ENCODE measurements at regions not wholly inside any gene's neighbourhood (a gene's known extent, or its start where the extent isn't known, plus 50 kb on each side); places are given as distances from the start of the nearest gene placed in this dataset.
A peak's percentile ranks its signal among the peaks of the same experiment; 100 is the strongest.

GRCh38 chr2:226131299-226131784, 668.3 kb downstream of the IRS1 start:
- H3K4me1 Mint-ChIP-seq (ENCODE audit: unreplicated experiment) = no peaks in the 10 kb centered on the region
- no peaks in the 10 kb centered on the region for H3K27me3 Mint-ChIP-seq (ENCODE audit: unreplicated experiment)
- H3K36me3 Mint-ChIP-seq (ENCODE audit: low read depth, unreplicated experiment) = no peaks in the 10 kb centered on the region
- no peak overlapping the region for H3K4me3 Mint-ChIP-seq (ENCODE audit: unreplicated experiment)
- H3K9me3 Mint-ChIP-seq (ENCODE audit: unreplicated experiment) = peaks cover 4% of the 10 kb centered on the region
- no peak overlapping the region for H3K27ac Mint-ChIP-seq (ENCODE audit: unreplicated experiment)
- DNase-seq (ENCODE audit: low spot score) = no peak
- no peak for TF ChIP-seq CTCF (IDR thresholded peaks at IDR 0.05; ENCODE audit: unreplicated experiment)

GRCh38 chr2:226130192-226130591, 669.4 kb downstream of the IRS1 start:
- no peak for DNase-seq (ENCODE audit: low spot score)

GRCh38 chr2:226127682-226128081, 671.9 kb downstream of the IRS1 start:
- no peak for DNase-seq (ENCODE audit: low spot score)
- TF ChIP-seq CTCF (IDR thresholded peaks at IDR 0.05; ENCODE audit: unreplicated experiment) = no peak
- peaks cover 25% of the 10 kb centered on the region for H3K4me1 Mint-ChIP-seq (ENCODE audit: unreplicated experiment)
- no peaks in the 10 kb centered on the region for H3K9me3 Mint-ChIP-seq (ENCODE audit: unreplicated experiment)
- no peaks in the 10 kb centered on the region for H3K36me3 Mint-ChIP-seq (ENCODE audit: low read depth, unreplicated experiment)
- H3K27me3 Mint-ChIP-seq (ENCODE audit: unreplicated experiment) = no peaks in the 10 kb centered on the region
- no peak overlapping the region for H3K4me3 Mint-ChIP-seq (ENCODE audit: unreplicated experiment)
- H3K27ac Mint-ChIP-seq (ENCODE audit: unreplicated experiment) = no peak overlapping the region

More at GRCh38 chr2:226130192-226130591, 669.4 kb downstream of the IRS1 start:
- Mint-ChIP-seq H3K9me3 (ENCODE audit: unreplicated experiment) (no peaks in the 10 kb centered on the region), H3K36me3 (ENCODE audit: low read depth, unreplicated experiment) (no peaks in the 10 kb centered on the region), H3K4me1 (ENCODE audit: unreplicated experiment) (peaks cover 7% of the 10 kb centered on the region), H3K27me3 (ENCODE audit: unreplicated experiment) (no peaks in the 10 kb centered on the region), H3K27ac (ENCODE audit: unreplicated experiment) (no peak overlapping the region), H3K4me3 (ENCODE audit: unreplicated experiment) (no peak overlapping the region)
- no peak for TF ChIP-seq CTCF (IDR thresholded peaks at IDR 0.05; ENCODE audit: unreplicated experiment)

GRCh38 chr2:226126104-226126503, 673.5 kb downstream of the IRS1 start:
- no peak overlapping the region for H3K27ac Mint-ChIP-seq (ENCODE audit: unreplicated experiment)
- no peaks in the 10 kb centered on the region for H3K36me3 Mint-ChIP-seq (ENCODE audit: low read depth, unreplicated experiment)
- H3K9me3 Mint-ChIP-seq (ENCODE audit: unreplicated experiment) = no peaks in the 10 kb centered on the region
- peaks cover 25% of the 10 kb centered on the region for H3K4me1 Mint-ChIP-seq (ENCODE audit: unreplicated experiment)
- H3K4me3 Mint-ChIP-seq (ENCODE audit: unreplicated experiment) = no peak overlapping the region
- no peak for DNase-seq (ENCODE audit: low spot score)
- no peaks in the 10 kb centered on the region for H3K27me3 Mint-ChIP-seq (ENCODE audit: unreplicated experiment)
- TF ChIP-seq CTCF (IDR thresholded peaks at IDR 0.05; ENCODE audit: unreplicated experiment) = no peak

- Mint-ChIP-seq H3K4me1 (ENCODE audit: unreplicated experiment) (peaks cover 25% of the 10 kb centered on the region), H3K27ac (ENCODE audit: unreplicated experiment) (peak overlapping the region; percentile 33), H3K36me3 (ENCODE audit: low read depth, unreplicated experiment) (no peaks in the 10 kb centered on the region), H3K27me3 (ENCODE audit: unreplicated experiment) (no peaks in the 10 kb centered on the region), H3K4me3 (ENCODE audit: unreplicated experiment) (no peak overlapping the region), H3K9me3 (ENCODE audit: unreplicated experiment) (no peaks in the 10 kb centered on the region)
- no peak for TF ChIP-seq CTCF (IDR thresholded peaks at IDR 0.05; ENCODE audit: unreplicated experiment)
- DNase-seq (ENCODE audit: low spot score) = no peak
Observed at GRCh38 chr2:226125176-226125883, 674.3 kb downstream of the IRS1 start.

Data from endothelial cell (in vitro differentiated cells).